ENCODE measurements at regions not wholly inside any gene's neighbourhood (a gene's known extent, or its start where the extent isn't known, plus 50 kb on each side); places are given as distances from the start of the nearest gene placed in this dataset.
"Not testable (repeated sequence)": the region's sequence is repeated elsewhere in the genome, so short reads cannot be mapped to it uniquely, and the experiment has no call there.

DNA sequence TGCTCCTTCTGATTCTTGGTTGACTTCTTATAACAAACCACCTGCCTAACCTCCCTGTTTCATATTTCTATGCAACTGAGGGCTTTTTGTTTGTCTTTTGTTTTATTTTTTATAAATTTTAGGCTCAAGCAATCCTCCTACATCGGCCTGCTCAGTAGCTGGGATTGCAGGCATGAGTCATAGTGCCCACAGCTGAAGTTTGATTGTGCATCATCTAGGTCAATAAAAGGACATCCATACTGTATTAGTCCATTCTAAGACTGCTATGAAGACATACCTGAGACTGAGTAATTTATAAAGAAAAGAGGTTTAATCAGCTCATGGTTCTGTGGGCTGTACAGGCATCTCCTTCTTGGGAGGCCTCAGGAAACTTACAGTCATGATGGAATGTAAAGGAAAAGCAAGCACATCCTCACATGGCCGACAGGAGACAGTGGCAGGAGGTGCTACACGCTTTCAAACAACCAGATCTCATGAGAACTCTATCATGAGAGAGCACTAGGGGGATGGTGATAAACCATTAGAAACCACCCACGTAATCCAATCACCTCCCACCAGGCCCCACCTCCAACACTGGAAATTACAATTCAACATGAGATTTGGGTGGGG lies 285.0 kb downstream of the SIPA1L2 start:
- DNase-seq (ENCODE audit: low read depth): no peak

GRCh38 chr1:232344186-232344585 lies 285.7 kb downstream of the SIPA1L2 start:
- not testable (repeated sequence) for DNase-seq (ENCODE audit: low read depth)

DNA sequence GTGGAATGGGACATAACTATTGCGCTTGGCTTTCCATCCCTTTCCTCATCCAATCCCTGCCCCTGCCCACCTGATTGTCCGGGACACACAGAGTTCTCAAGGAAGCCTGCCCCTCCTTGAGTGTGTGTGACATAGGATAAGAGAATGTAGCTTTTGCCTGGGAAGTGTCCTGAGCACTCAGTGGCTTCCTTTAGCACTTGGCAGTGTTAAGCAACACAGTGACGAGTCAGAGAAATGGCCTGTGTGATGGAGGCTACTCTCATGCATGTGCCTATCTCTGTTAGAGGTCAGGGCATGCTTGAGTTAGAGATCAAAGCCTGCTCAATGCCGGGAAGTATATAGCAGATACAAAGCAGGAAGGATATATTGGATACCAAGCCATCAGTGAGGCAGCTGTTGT lies 289.5 kb downstream of the SIPA1L2 start:
- DNase-seq (ENCODE audit: low read depth): no peak

- DNase-seq (ENCODE audit: low read depth): no peak
These were observed 290.9 kb downstream of the SIPA1L2 start for GRCh38 chr1:232339073-232339472.

- DNase-seq (ENCODE audit: low read depth): no peak
These were observed 294.1 kb downstream of the SIPA1L2 start for GRCh38 chr1:232335741-232336293.

DNA sequence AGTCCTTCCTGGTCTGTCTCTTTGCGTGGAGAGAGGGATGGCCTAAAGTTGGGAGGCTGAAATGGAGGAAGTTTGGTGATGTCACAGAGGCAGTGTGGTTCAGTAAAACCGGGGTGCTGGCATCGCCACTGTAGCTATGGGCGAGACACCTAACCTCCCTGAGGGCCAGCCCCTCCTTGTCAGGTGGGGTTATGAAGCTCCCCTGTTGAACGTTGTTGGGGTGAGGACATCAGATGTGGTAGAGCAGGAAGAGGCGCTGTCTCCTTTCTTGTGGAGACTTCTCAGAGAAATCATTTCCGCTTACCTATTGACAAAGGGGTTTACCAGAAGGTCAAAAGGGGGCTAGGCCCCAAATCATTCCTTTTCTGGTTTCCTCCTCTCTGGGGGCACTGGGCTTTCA lies 294.7 kb downstream of the SIPA1L2 start:
- DNase-seq (ENCODE audit: low read depth): no peak

DNA sequence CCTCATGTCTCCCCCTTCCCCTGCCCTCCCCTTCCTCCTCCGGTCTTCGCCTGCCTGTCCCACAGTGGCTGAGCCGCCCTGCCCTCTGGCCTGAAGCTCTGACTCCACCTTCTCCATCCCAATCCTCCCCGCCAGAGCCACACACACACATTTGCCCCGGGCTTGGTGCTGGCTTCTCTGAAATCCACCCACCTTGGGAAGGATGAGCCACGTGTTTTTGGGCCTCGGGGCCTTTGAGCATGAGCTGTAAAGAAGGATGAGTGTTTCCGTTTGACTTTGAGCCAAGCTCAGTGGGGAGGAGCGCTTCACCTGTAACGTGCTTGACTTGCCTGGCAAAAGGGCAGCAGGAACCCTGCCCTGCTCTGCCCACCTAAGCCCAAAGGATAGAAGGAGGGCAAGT lies 295.1 kb downstream of the SIPA1L2 start:
- no peak for DNase-seq (ENCODE audit: low read depth)

- no peak for DNase-seq (ENCODE audit: low read depth)
These were observed 295.7 kb downstream of the SIPA1L2 start for GRCh38 chr1:232334246-232334645.

DNA sequence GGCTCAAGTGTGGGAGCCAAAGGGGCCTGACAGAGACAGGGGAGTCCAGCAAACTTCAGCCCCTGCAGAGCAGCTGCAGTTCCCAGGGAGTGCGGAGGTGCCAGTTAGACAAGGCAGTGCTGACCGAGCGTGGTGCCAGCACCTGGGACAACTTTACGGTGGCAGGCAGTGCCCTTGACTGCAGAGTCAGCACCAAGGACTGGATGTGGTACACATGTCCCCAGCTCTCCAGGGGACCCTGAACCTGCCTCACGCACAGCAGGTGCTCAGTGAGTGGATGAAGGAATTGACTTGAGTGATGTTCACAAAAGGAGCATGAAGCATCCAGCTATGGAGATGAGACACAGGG lies 296.5 kb downstream of the SIPA1L2 start:
- DNase-seq (ENCODE audit: low read depth): no peak

DNA sequence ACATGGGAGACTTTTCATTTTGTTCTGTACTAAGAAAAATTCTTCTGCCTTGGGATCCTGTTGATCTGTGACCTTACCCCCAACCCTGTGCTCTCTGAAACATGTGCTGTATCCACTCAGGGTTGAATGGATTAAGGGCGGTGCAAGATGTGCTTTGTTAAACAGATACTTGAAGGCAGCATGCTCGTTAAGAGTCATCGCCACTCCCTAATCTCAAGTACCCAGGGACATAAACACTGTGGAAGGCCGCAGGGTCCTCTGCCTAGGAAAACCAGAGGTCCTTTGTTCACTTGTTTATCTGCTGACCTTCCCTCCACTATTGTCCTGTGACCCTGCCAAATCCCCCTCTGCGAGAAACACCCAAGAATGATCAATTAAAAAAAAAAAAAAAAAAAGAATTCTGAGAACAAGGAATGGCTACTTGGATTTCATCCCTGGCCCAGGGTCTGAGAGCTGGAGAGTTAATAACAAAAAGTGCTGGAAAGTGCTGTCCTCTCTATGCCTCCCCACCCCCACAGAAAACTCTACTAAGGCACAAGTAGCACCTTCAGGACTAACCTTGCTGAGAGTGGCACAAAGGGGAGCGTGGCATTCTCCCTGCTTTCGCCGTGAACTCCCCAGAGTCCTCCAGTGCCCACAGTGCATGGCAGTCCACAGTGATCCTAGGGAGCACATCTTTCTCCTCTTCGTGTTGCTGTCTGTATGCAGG lies 297.1 kb downstream of the SIPA1L2 start:
- not testable (repeated sequence) for DNase-seq (ENCODE audit: low read depth)

DNA sequence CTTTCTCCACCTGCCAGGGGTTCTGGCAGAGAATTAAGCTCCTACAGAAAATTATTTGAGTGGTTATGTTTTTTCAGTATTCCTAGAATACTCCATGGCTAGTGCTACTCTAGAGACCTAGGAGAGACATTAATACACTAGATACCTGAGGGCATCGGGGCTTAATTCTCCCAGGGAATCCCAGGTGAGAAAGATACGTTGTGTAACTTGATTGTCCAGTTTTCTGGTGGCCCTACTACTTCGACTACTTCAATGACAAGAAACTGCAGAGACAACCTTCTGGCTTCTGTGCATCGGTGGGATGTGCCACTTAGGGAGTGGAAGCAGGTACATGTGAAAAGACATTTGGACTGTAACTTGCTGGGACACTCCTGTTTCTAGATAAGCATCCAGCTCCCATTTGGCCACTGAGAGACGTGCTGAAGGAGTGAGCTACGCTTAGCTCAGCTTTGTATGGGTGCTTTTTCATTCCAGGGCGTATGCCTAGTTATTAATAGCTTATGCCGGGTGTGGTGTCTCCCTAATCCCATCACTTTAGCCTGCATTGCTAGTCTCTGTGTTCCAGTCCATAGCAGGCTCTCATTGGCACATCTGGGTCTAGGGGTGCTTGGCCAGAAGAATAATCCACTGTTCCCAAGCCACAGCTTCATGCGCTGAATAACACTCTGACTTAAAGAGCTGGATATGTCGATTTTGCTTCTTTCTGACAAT lies 300.7 kb downstream of the SIPA1L2 start:
- DNase-seq (ENCODE audit: low read depth): no peak

DNA sequence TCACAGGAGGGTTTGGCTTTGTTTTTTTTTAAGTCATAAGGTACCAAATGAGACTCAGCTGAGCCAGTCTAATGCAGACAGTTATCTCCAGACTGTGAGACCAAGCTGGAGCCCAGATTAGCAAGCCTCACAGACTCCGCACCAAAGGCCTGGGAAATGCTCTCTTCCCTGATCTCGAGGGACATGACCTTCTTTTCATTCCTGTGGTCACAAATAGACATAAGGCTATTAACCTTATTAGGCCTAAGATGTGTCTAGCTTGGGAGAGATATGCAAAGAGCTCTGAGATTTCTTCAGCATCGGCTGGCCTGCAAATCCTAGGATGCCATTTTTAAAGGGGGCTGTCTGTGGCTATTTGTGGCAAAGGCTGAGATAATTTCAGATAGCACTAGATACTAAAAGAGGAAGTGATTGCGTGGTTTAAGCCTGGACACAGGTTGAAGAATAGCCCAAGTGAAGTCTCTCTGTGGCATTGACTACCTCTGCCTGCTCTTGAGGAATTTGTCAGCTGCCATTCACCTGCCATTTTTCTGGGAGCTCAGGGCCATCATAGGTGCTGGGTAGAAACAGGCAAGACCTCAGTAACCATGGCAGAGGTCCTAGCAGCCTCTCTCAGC lies 301.3 kb downstream of the SIPA1L2 start:
- no peak for DNase-seq (ENCODE audit: low read depth)

GRCh38 chr1:232327899-232328298 lies 302.0 kb downstream of the SIPA1L2 start:
- DNase-seq (ENCODE audit: low read depth): no peak

DNA sequence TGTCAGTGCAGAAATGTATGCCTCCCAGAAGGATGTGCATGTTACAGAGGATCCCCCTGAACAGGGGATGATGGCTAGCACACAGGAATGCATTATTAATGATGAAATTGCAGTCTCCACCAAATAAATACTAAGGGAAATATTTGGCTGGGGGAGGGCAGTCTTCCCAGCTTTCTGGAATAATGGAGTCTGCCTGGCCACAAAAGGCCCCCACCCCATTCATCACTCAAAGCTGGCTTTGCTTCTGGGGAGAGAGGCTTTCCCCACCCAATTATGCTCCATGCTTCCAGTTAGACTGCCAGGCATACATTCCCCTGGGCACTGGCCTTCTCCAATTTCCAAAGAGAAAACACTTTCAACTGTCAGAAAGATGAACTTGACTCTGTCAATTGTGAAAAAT lies 302.7 kb downstream of the SIPA1L2 start:
- no peak for DNase-seq (ENCODE audit: low read depth)

GRCh38 chr1:232322162-232322734 lies 307.7 kb downstream of the SIPA1L2 start:
- DNase-seq (ENCODE audit: low read depth): no peak

DNA sequence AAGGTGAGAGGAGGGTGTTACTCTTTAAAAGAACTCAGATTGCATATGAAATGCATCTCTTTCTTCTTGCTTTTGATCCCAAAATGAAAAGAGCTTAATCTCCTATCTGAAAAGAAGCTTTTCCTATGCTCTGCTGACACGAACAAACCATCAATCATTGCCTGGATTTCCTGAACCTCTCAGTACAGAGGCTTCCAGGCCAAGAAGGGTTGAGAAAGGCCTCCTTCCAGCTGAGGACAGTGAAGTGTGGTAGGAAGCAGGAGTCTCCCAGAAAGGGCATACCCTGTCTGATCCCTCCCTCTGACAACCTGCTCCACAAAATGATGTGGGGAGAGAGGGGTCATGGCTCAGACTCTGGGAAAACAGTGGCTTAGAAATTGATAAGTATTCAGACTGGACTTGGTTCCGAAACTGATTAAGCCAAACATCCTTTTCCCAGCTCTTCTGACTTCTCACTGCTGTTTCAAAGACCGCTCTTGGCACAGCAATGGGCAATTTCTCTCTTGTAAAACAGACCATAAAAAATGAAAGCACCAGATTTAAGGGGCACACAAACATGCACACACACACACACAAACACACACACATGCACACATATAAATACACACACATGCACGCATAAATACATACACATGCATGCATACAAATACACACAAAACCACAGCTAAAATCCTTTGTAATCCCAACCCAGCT lies 310.3 kb downstream of the SIPA1L2 start:
- no peak for DNase-seq (ENCODE audit: low read depth)

- DNase-seq (ENCODE audit: low read depth): no peak
These were observed 310.9 kb downstream of the SIPA1L2 start for GRCh38 chr1:232319072-232319471.

DNA sequence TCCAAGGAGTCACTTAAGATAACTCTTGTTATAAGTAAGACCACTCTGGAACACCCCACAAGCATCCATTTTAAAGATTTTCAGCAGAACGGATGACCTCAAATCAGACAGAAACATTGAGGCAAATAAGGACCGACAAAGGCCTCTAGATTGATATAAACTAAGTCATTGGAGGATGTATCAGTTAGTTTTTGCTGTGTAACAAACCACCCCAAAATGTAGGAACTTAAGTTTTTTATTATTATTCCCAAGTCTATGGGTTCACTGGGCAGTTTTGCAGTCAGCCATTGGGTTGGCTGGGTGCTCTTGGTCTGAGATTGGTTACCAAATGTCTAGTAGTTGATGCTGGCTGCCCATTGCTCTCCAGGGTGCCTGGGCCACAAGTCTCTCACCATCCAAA lies 311.8 kb downstream of the SIPA1L2 start:
- no peak for DNase-seq (ENCODE audit: low read depth)

DNA sequence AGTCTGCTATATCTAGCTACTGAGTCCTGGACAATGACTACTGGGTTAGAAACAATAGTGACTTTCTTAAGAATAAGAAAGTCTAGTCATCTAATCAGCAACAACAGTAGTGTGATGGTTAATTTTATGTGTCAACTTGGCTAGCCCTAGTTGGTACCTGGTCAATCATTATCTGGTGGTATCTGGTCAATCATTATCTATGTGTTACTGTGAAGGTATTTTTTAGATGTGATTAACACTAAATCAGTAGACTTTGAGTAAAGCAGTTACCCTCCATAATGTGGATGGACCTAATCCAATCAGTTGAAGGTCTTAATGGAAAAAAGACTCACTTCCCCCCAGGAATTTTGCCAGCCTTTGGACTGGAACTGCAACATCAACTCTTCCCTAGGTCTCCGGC lies 312.6 kb downstream of the SIPA1L2 start:
- DNase-seq (ENCODE audit: low read depth): no peak

DNA sequence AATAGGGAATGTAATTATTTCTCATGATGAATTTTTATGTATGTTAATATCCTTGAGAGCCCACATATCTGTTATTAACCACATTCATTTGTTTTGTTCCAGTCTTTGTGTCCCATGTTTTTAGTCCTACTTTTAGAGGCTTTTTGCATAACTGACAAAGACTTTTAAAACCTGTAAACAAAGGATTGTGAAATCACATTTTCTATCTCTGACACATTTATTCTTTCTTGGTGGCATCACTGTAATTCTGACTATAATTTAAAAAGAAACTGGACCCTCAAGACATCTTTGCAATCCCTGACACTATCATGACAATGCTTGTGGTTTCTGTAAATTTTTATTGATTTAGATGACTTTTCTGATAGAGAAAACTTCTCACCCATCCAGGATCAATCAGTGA lies 313.1 kb downstream of the SIPA1L2 start:
- DNase-seq (ENCODE audit: low read depth): peak; percentile 28

GRCh38 chr1:232313876-232314275 lies 316.1 kb downstream of the SIPA1L2 start:
- not testable (repeated sequence) for DNase-seq (ENCODE audit: low read depth)

GRCh38 chr1:232310541-232310940 lies 319.4 kb downstream of the SIPA1L2 start:
- no peak for DNase-seq (ENCODE audit: low read depth)

Data from GM04503 (cell line).